ENCODE measurements at regions not wholly inside any gene's neighbourhood (a gene's known extent, or its start where the extent isn't known, plus 50 kb on each side); places are given as distances from the start of the nearest gene placed in this dataset.

DNA sequence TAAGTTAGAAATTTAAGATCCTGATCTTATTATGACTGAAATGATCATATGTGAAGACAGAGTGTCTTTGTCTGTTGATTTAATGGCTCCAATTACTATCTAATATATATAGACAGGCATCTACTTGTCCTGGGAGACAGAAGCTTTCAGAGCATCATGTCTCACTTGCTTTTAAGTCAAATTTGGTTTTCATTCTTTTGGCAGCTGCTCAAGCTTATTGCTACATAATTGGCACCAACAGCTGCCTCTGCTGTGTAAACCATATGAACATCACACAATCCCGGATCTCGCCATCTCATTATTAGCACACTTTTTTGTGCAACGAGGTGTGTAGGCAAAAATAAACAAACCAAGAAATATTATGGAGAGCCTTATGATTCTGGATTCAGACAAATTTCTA, 1717.9 kb downstream of the EFNA5 start:
- WGBS, 2 donors, result 65 to 76% methylated on average over 3 of the region's 3 CpGs
- no peak for ATAC-seq (ENCODE audit: insufficient read depth, low FRiP score)

DNA sequence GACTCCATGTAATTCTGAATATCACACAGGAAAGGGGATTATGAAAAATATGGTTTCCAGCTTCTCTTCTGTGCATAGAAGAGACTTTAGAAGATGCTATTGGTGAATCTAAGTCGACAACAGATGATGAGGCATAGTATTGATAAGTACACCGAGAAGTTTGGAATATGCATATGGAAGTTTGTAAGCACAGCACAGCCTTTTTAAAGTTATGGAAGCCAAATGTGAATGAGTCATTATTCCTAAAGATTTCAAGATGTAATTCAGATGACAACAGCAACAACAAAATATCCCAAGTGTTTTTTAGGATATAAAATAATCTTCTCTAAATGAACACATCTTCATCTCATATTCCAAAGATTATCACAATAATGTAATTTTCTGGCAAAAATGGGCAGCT, 1723.3 kb downstream of the EFNA5 start:
- ATAC-seq (ENCODE audit: insufficient read depth, low FRiP score) (no peak), DNase-seq (no peak)
- 81 to 83% methylated on average over 2 of the region's 2 CpGs for WGBS, 2 donors
- no peaks in the 10 kb centered on the region for H3K27me3 ChIP-seq (ENCODE audit: control insufficient read depth in 3 of 3, insufficient read depth in 3 of 3, low read length in 2 of 3)
- no peak overlapping the region for H3K9ac ChIP-seq (ENCODE audit: insufficient read depth in 1 of 2, low read length in 2 of 2)
- no peak overlapping the region for H3K27ac ChIP-seq (ENCODE audit: low read depth in 1 of 2, low read length in 1 of 2)
- TF ChIP-seq, protein P1, sequence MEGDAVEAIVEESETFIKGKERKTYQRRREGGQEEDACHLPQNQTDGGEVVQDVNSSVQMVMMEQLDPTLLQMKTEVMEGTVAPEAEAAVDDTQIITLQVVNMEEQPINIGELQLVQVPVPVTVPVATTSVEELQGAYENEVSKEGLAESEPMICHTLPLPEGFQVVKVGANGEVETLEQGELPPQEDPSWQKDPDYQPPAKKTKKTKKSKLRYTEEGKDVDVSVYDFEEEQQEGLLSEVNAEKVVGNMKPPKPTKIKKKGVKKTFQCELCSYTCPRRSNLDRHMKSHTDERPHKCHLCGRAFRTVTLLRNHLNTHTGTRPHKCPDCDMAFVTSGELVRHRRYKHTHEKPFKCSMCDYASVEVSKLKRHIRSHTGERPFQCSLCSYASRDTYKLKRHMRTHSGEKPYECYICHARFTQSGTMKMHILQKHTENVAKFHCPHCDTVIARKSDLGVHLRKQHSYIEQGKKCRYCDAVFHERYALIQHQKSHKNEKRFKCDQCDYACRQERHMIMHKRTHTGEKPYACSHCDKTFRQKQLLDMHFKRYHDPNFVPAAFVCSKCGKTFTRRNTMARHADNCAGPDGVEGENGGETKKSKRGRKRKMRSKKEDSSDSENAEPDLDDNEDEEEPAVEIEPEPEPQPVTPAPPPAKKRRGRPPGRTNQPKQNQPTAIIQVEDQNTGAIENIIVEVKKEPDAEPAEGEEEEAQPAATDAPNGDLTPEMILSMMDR (IDR thresholded peaks at IDR 0.05; ENCODE audit: control extremely low read depth, extremely low read depth), result no peak
- no peak overlapping the region for H3K4me3 ChIP-seq
- H3K9me3 ChIP-seq (ENCODE audit: control insufficient read depth in 4 of 4, insufficient read depth in 3 of 4, low read length in 3 of 4), result no peaks in the 10 kb centered on the region
- peaks cover 0 to 11% (median 7%) of the 10 kb centered on the region in 5 donors for H3K4me1 ChIP-seq (ENCODE audit: control insufficient read depth in 5 of 5, insufficient read depth in 5 of 5, low read length in 5 of 5)
- H3K36me3 ChIP-seq (ENCODE audit: control insufficient read depth in 4 of 4, insufficient read depth in 4 of 4, low read length in 4 of 4), result no peaks in the 10 kb centered on the region

More for the DNA sequence above, 1717.9 kb downstream of the EFNA5 start:
- Histone ChIP-seq H3K27ac (ENCODE audit: low read depth in 1 of 2, low read length in 1 of 2) (no peak overlapping the region), H3K9ac (ENCODE audit: insufficient read depth in 1 of 2, low read length in 2 of 2) (no peak overlapping the region), H3K27me3 (ENCODE audit: control insufficient read depth in 3 of 3, insufficient read depth in 3 of 3, low read length in 2 of 3) (no peaks in the 10 kb centered on the region), H3K4me1 (ENCODE audit: control insufficient read depth in 5 of 5, insufficient read depth in 5 of 5, low read length in 5 of 5) (peaks cover 0 to 25% (median 11%) of the 10 kb centered on the region in 5 donors), H3K9me3 (ENCODE audit: control insufficient read depth in 4 of 4, insufficient read depth in 3 of 4, low read length in 3 of 4) (no peaks in the 10 kb centered on the region), H3K4me3 (no peak overlapping the region), H3K36me3 (ENCODE audit: control insufficient read depth in 4 of 4, insufficient read depth in 4 of 4, low read length in 4 of 4) (no peaks in the 10 kb centered on the region)
- DNase-seq, result peak; percentile 62 to 93 (median 93)
- TF ChIP-seq, protein P1 (IDR thresholded peaks at IDR 0.05; ENCODE audit: control extremely low read depth, extremely low read depth), result no peak

DNA sequence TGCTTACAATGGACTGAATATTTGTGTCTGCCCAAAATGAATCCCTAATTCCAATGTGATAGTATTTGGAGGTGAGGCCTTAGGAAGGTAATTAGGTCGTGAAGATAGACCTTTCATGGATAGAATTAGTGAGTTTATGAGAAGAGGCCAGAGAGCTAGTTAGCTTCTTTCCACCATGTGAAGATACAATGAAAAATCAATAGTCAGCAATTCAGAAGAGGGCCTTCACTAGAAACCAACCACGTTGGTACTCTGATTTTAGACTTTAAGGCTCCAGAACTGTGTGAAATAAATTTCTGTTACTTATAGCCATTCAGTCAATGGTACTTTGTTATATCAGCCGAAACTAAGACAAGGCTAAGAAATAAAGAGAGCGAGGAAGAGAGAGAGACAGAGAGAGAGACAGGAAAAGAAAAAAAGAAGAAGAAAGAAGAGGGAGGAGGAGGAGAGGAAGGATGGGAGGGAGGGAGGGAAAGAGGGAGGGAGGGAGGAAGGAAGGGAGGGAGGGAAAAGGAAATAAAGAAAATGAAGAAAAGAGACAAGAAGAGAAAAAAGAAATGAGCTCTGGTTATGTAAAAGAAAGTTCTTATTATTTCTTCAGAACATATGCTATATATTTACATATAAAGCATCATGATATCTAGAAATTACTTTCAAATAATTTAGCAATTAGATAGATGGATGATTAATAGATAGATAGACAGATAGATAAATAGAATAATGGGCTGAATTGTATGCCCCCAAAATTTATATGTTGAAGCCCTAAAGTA, 1725.3 kb downstream of the EFNA5 start:
- 83 to 84% methylated on average over 4 of the region's 4 CpGs for WGBS, 2 donors
- H3K4me1 ChIP-seq (ENCODE audit: control insufficient read depth in 5 of 5, insufficient read depth in 5 of 5, low read length in 5 of 5), result no peaks in the 10 kb centered on the region
- no peak overlapping the region for H3K27ac ChIP-seq (ENCODE audit: low read depth in 1 of 2, low read length in 1 of 2)
- no peak overlapping the region for H3K9ac ChIP-seq (ENCODE audit: insufficient read depth in 1 of 2, low read length in 2 of 2)
- H3K27me3 ChIP-seq (ENCODE audit: control insufficient read depth in 3 of 3, insufficient read depth in 3 of 3, low read length in 2 of 3), result no peaks in the 10 kb centered on the region
- ATAC-seq (ENCODE audit: insufficient read depth, low FRiP score) (no peak), DNase-seq (no peak)
- H3K36me3 ChIP-seq (ENCODE audit: control insufficient read depth in 4 of 4, insufficient read depth in 4 of 4, low read length in 4 of 4), result no peaks in the 10 kb centered on the region
- TF ChIP-seq, protein P1 (IDR thresholded peaks at IDR 0.05; ENCODE audit: control extremely low read depth, extremely low read depth), result no peak
- H3K9me3 ChIP-seq (ENCODE audit: control insufficient read depth in 4 of 4, insufficient read depth in 3 of 4, low read length in 3 of 4), result no peaks in the 10 kb centered on the region
- H3K4me3 ChIP-seq, result no peak overlapping the region

DNA sequence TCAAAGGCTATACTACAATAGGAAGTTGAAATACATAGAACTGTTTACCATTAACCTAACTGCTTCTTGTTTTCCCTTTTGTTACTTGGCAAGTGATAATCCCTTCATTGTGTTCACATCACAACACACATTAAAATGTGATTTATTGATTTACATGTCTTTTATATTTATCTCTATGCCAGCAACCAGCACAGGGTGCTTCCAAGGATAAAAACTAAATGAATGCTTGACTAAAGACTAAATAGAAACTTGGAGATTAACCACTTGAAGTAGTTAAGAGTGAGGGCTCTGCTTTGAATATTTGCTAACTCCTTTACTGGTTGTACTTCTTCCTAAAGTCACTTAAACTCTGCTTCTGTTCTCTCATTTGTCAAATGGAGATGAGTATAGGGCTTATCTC, 1730.6 kb downstream of the EFNA5 start:
- H3K27me3 ChIP-seq (ENCODE audit: control insufficient read depth in 3 of 3, insufficient read depth in 3 of 3, low read length in 2 of 3), result no peaks in the 10 kb centered on the region
- no peaks in the 10 kb centered on the region for H3K36me3 ChIP-seq (ENCODE audit: control insufficient read depth in 4 of 4, insufficient read depth in 4 of 4, low read length in 4 of 4)
- H3K27ac ChIP-seq (ENCODE audit: low read depth in 1 of 2, low read length in 1 of 2), result no peak overlapping the region
- peaks cover 0 to 5% (median 2%) of the 10 kb centered on the region in 4 donors for H3K9me3 ChIP-seq (ENCODE audit: control insufficient read depth in 4 of 4, insufficient read depth in 3 of 4, low read length in 3 of 4)
- no peak overlapping the region for H3K9ac ChIP-seq (ENCODE audit: insufficient read depth in 1 of 2, low read length in 2 of 2)
- no peaks in the 10 kb centered on the region for H3K4me1 ChIP-seq (ENCODE audit: control insufficient read depth in 5 of 5, insufficient read depth in 5 of 5, low read length in 5 of 5)
- no peak overlapping the region for H3K4me3 ChIP-seq
- ATAC-seq (ENCODE audit: insufficient read depth, low FRiP score) (no peak), DNase-seq (no peak)
- TF ChIP-seq, protein P1 (IDR thresholded peaks at IDR 0.05; ENCODE audit: control extremely low read depth, extremely low read depth), result no peak
